H1 (cell line): ENCODE measurements at regions not wholly inside any gene's neighbourhood (a gene's known extent, or its start where the extent isn't known, plus 50 kb on each side); places are given as distances from the start of the nearest gene placed in this dataset.

Experiments
- CTCF ChIA-PET: fragments of 300-600 bp; sonication (Branson Sonifier 250); formaldehyde crosslinking; loops from one replicate; lab custom pipeline; 2021; ENCODE audit not compliant: partially characterized antibody; lab: Charles Lee
- POLR2A ChIA-PET: fragments of 300-600 bp; sonication (Branson Sonifier 250); formaldehyde crosslinking; loops from one replicate; lab custom pipeline; 2021; ENCODE audit warnings: inconsistent platforms; ENCODE audit not compliant: partially characterized antibody; lab: Charles Lee
- DNase-seq, 2 experiments: peaks; one replicate each; pipeline versions ENCODE4 v3.0.0 to v3.0.0-alpha.2; 2010 to 2022; ENCODE audit warnings: low spot score in 2 of 2, low read depth in 1 of 2, mixed read lengths in 1 of 2
- FAIRE-seq: peaks from 2 replicates; lab custom pipeline; 2011; peaks lifted over from hg19 to GRCh38; lab: Jason Lieb, UNC
- H2AFZ ChIP-seq: 2 replicates; pipeline ENCODE4 v1.8.1; 2012; ENCODE audit warnings: low read length, inconsistent platforms
- H2AK5ac ChIP-seq: 2 replicates; pipeline ENCODE4 v1.6.1; 2013; ENCODE audit warnings: low read depth, low read length
- H2BK120ac ChIP-seq: replicated peaks from 2 replicates; pipeline ENCODE3; 2013; ENCODE audit warnings: low read depth, low read length, inconsistent platforms
- H2BK12ac ChIP-seq: 2 replicates; pipeline ENCODE4 v1.6.1; 2013; ENCODE audit warnings: low read depth, low read length
- H2BK15ac ChIP-seq: 2 replicates; pipeline ENCODE4 v1.6.1; 2013; ENCODE audit warnings: low read length
- H2BK20ac ChIP-seq: 2 replicates; pipeline ENCODE4 v1.6.1; 2013; ENCODE audit warnings: low read length
- H2BK5ac ChIP-seq: 2 replicates; pipeline ENCODE4 v1.6.1; 2013; ENCODE audit warnings: low read depth, low read length
- H3K14ac ChIP-seq: 2 replicates; pipeline ENCODE4 v1.6.1; 2013; ENCODE audit warnings: inconsistent platforms; ENCODE audit not compliant: insufficient read length
- H3K18ac ChIP-seq: 2 replicates; pipeline ENCODE4 v1.6.1; 2013; ENCODE audit warnings: low read length; ENCODE audit errors: extremely low read depth
- H3K23ac ChIP-seq: 2 replicates; pipeline ENCODE4 v1.6.1; 2013; ENCODE audit warnings: inconsistent platforms; ENCODE audit not compliant: insufficient read length
- H3K23me2 ChIP-seq: 2 replicates; pipeline ENCODE4 v1.6.1; 2013; ENCODE audit warnings: low read depth, low read length
- H3K27ac ChIP-seq: 2 replicates; pipeline ENCODE4 v1.6.1; 2011; ENCODE audit warnings: low read depth, low read length, inconsistent platforms
- H3K27me3 ChIP-seq, 4 experiments: replicated peaks in 1 of 4; 1 replicate in 1 of 4; 2 replicates in 3 of 4; pipeline versions ENCODE4 v1.6.1 to v1.8.1; 2011 to 2013; ENCODE audit warnings: low read length in 3 of 4, mild to moderate bottlenecking in 3 of 4, inconsistent platforms in 2 of 4, mixed read lengths in 2 of 4, moderate library complexity in 1 of 4; ENCODE audit not compliant: control insufficient read depth in 3 of 4, insufficient read depth in 3 of 4; ENCODE audit errors: extremely low read depth in 1 of 4
- H3K36me3 ChIP-seq, 4 experiments: 2 replicates each; pipeline versions ENCODE4 v1.6.1 to v1.8.1; 2011 to 2013; ENCODE audit warnings: mild to moderate bottlenecking in 4 of 4, low read length in 3 of 4, moderate library complexity in 2 of 4, control low read depth in 1 of 4, inconsistent platforms in 1 of 4; ENCODE audit not compliant: insufficient read depth in 4 of 4, control insufficient read depth in 2 of 4
- H3K4ac ChIP-seq: replicated peaks from 2 replicates; pipeline ENCODE3; 2013; ENCODE audit warnings: low read length, low read depth, mixed read lengths, inconsistent platforms; ENCODE audit not compliant: insufficient read length
- H3K4me1 ChIP-seq, 4 experiments: replicated peaks in 1 of 4; 1 replicate in 1 of 4; 2 replicates in 3 of 4; pipeline versions ENCODE4 v1.6.1 to v1.8.1; 2011 to 2013; ENCODE audit warnings: low read length in 3 of 4, inconsistent platforms in 2 of 4, mixed read lengths in 1 of 4; ENCODE audit not compliant: insufficient read depth in 4 of 4, control insufficient read depth in 3 of 4
- H3K4me2 ChIP-seq, 2 experiments: 2 replicates each; pipeline versions ENCODE4 v1.6.1 to v1.8.1; 2011 to 2013; ENCODE audit warnings: low read depth in 2 of 2, low read length in 2 of 2, control low read depth in 1 of 2, inconsistent platforms in 1 of 2, mild to moderate bottlenecking in 1 of 2; ENCODE audit not compliant: insufficient read depth in 1 of 2
- H3K4me3 ChIP-seq, 4 experiments: fragments of 200-600, 300-600 bp in 1 of 4; sonication (generic), shearing (Covaris generic), sonication (Bioruptor Twin) in 1 of 4; 2 replicates each; pipeline versions ENCODE4 v1.5.1 to v1.8.1; 2011 to 2016; ENCODE audit warnings: low read length in 4 of 4, low read depth in 3 of 4, control low read depth in 2 of 4, inconsistent platforms in 2 of 4, mild to moderate bottlenecking in 2 of 4, mixed read lengths in 1 of 4, moderate library complexity in 1 of 4; ENCODE audit not compliant: insufficient read depth in 2 of 4; ENCODE audit errors: extremely low read depth in 1 of 4
- H3K56ac ChIP-seq: replicated peaks from 2 replicates; pipeline ENCODE3; 2013; ENCODE audit warnings: low read depth, mild to moderate bottlenecking, mixed read lengths, low read length, inconsistent platforms; ENCODE audit not compliant: insufficient read length
- H3K79me1 ChIP-seq: 2 replicates; pipeline ENCODE4 v1.6.1; 2013; ENCODE audit warnings: low read depth, low read length, control low read depth
- H3K79me2 ChIP-seq, 2 experiments: 2 replicates each; pipeline versions ENCODE4 v1.6.1 to v1.8.1; 2012 to 2013; ENCODE audit warnings: low read length in 2 of 2, mild to moderate bottlenecking in 2 of 2, inconsistent platforms in 1 of 2; ENCODE audit not compliant: insufficient read depth in 2 of 2, control insufficient read depth in 1 of 2
- H3K9ac ChIP-seq, 4 experiments: replicated peaks in 1 of 4; 1 replicate in 1 of 4; 2 replicates in 3 of 4; pipeline versions ENCODE4 v1.6.1 to v1.8.1; 2011 to 2013; ENCODE audit warnings: low read depth in 3 of 4, low read length in 3 of 4, control low read depth in 2 of 4, mild to moderate bottlenecking in 2 of 4, moderate library complexity in 2 of 4, inconsistent platforms in 1 of 4; ENCODE audit errors: extremely low read depth in 1 of 4
- H3K9me3 ChIP-seq, 2 experiments: 2 replicates each; pipeline versions ENCODE4 v1.6.1 to v1.8.1; 2012 to 2013; ENCODE audit warnings: mild to moderate bottlenecking in 2 of 2, moderate library complexity in 2 of 2, control low read depth in 1 of 2, inconsistent platforms in 1 of 2, low read depth in 1 of 2, low read length in 1 of 2, mixed read lengths in 1 of 2; ENCODE audit not compliant: insufficient read depth in 2 of 2
- H4K20me1 ChIP-seq, 2 experiments: replicated peaks in 1 of 2; 2 replicates each; pipeline versions ENCODE3 to v1.8.1; 2011 to 2013; ENCODE audit warnings: inconsistent platforms in 2 of 2, low read length in 2 of 2, mild to moderate bottlenecking in 1 of 2; ENCODE audit not compliant: insufficient read depth in 2 of 2, control insufficient read depth in 1 of 2
- H4K5ac ChIP-seq: 2 replicates; pipeline ENCODE4 v1.6.1; 2013; ENCODE audit warnings: low read length, low read depth, mixed read lengths, inconsistent platforms; ENCODE audit not compliant: insufficient read length
- H4K8ac ChIP-seq: 2 replicates; pipeline ENCODE4 v1.8.0; 2013; ENCODE audit warnings: mild to moderate bottlenecking, moderate library complexity, low read length, inconsistent platforms; ENCODE audit not compliant: insufficient read depth; ENCODE audit errors: extremely low read depth
- H4K91ac ChIP-seq: replicated peaks from 2 replicates; pipeline ENCODE3; 2013; ENCODE audit warnings: low read length, mixed read lengths, inconsistent platforms; ENCODE audit not compliant: insufficient read length
- ASH2L ChIP-seq: fragments of 200-600, 300-600 bp; sonication (generic); IDR thresholded peaks from one replicate; pipeline ENCODE4 v1.7.1; 2017; ENCODE audit warnings: low read length
- BACH1 ChIP-seq: IDR thresholded peaks from 2 replicates; pipeline ENCODE4 v1.6.1; 2012; ENCODE audit warnings: low read length, improper control_type of control experiment
- CBX5 ChIP-seq: fragments of 300-800, 300-1000 bp; sonication (generic); IDR thresholded peaks from 2 replicates; pipeline ENCODE4 v1.7.1; 2016; ENCODE audit warnings: antibody characterized with exemption, low read length, low read depth
- FOSL1 ChIP-seq: IDR thresholded peaks from 2 replicates; pipeline ENCODE4 v1.6.1; 2011; ENCODE audit warnings: mild to moderate bottlenecking, low read depth, low read length, moderate library complexity; ENCODE audit not compliant: insufficient read depth
- JUN ChIP-seq: IDR thresholded peaks from 2 replicates; pipeline ENCODE4 v1.6.1; 2011; ENCODE audit warnings: low read depth, mild to moderate bottlenecking, improper control_type of control experiment, low read length
- POLR2AphosphoS5 ChIP-seq: IDR thresholded peaks from 2 replicates; pipeline ENCODE4 v1.6.1; 2011; ENCODE audit warnings: low read depth, low read length
- RXRA ChIP-seq: IDR thresholded peaks from 2 replicates; pipeline ENCODE4 v1.6.1; 2011; ENCODE audit warnings: low read depth, mild to moderate bottlenecking, low read length, moderate library complexity; ENCODE audit not compliant: insufficient read depth
- SAP30 ChIP-seq: fragments of 300-600 bp; sonication (generic); IDR thresholded peaks from 2 replicates; pipeline ENCODE4 v1.7.1; 2012; ENCODE audit warnings: low read length, moderate library complexity, mild to moderate bottlenecking, inconsistent platforms; ENCODE audit not compliant: insufficient read depth, insufficient replicate concordance
- ZNF274 ChIP-seq: IDR thresholded peaks from 2 replicates; pipeline ENCODE4 v1.7.0; 2012; ENCODE audit warnings: low read length, borderline replicate concordance; ENCODE audit errors: extremely low read depth

DNA sequence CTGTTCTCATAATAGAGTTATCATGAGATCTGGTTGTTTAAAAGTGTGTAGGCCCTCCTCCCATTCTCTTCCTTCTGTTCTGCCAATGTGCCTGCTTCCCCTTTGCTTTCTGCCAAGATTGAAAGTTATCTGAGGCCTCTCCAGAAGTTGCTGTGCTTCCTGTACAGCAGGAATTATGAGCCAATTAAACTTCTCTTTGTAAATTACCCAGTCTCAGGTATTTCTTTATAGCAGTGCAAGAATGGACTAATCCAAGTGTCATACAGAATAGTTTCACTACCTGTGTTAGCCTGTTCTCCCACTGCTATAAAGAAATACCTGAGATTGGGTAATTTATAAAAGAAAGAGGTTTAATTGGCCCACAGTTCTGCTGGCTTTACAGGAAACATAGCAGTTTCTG is 100.0 kb downstream of the CD24 start:
- Histone ChIP-seq H3K4me3 (no peak overlapping the region), H2BK12ac (no peak overlapping the region), H2BK20ac (no peak overlapping the region), H3K4me1 (no peaks in the 10 kb centered on the region), H3K79me1 (no peaks in the 10 kb centered on the region), H4K91ac (no peak overlapping the region), H2BK5ac (no peak overlapping the region), H3K4ac (no peak overlapping the region), H3K4me2 (no peak overlapping the region), H4K5ac (no peak overlapping the region), H4K8ac (no peak overlapping the region), H3K79me2 (no peaks in the 10 kb centered on the region), H2BK15ac (no peak overlapping the region), H3K27ac (no peak overlapping the region), H3K56ac (no peak overlapping the region), H3K18ac (no peak overlapping the region), H4K20me1 (no peaks in the 10 kb centered on the region), H3K23ac (no peak overlapping the region), H3K23me2 (no peaks in the 10 kb centered on the region), H3K9me3 (peaks cover 32% of the 10 kb centered on the region in 2 experiments), H2AK5ac (no peak overlapping the region), H3K9ac (no peak overlapping the region), H2BK120ac (no peak overlapping the region), H3K36me3 (peaks cover 0 to 6% (median 0%) of the 10 kb centered on the region in 4 experiments; a peak in 2 of 8 replicates), H3K27me3 (no peaks in the 10 kb centered on the region), H3K14ac (no peak overlapping the region), H2AFZ (no peak overlapping the region)
- FAIRE-seq (no peak), DNase-seq (no peak)
- CTCF ChIA-PET = no interaction called here
- POLR2A ChIA-PET = no interaction called here
- TF ChIP-seq FOSL1 = no peak
- no peak for TF ChIP-seq ASH2L
- no peak for TF ChIP-seq RXRA
- TF ChIP-seq CBX5 = no peak
- TF ChIP-seq BACH1 = no peak
- TF ChIP-seq SAP30 = no peak
- no peak for TF ChIP-seq JUN
- TF ChIP-seq POLR2AphosphoS5 = no peak
- no peak for TF ChIP-seq ZNF274
